HFF-Myc (cell line): ENCODE measurements at regions not wholly inside any gene's neighbourhood (a gene's known extent, or its start where the extent isn't known, plus 50 kb on each side); places are given as distances from the start of the nearest gene placed in this dataset.

Source experiments
- DNase-seq: peaks from one replicate; pipeline ENCODE4 v3.0.0-alpha.2; 2011; ENCODE audit warnings: low read depth; ENCODE audit errors: extremely low read depth
- H3K4me3 ChIP-seq: replicated peaks from 2 replicates; pipeline ENCODE4 v1.5.1; 2011; ENCODE audit warnings: low read depth, mild to moderate bottlenecking, control low read depth, low read length
- TF ChIP-seq, protein P1 (sequence below): IDR thresholded peaks from 2 replicates; pipeline ENCODE4 v1.5.1; 2012; ENCODE audit warnings: mild to moderate bottlenecking, low read depth, low read length, control low read depth; ENCODE audit errors: missing control alignments

- TF ChIP-seq, protein P1, sequence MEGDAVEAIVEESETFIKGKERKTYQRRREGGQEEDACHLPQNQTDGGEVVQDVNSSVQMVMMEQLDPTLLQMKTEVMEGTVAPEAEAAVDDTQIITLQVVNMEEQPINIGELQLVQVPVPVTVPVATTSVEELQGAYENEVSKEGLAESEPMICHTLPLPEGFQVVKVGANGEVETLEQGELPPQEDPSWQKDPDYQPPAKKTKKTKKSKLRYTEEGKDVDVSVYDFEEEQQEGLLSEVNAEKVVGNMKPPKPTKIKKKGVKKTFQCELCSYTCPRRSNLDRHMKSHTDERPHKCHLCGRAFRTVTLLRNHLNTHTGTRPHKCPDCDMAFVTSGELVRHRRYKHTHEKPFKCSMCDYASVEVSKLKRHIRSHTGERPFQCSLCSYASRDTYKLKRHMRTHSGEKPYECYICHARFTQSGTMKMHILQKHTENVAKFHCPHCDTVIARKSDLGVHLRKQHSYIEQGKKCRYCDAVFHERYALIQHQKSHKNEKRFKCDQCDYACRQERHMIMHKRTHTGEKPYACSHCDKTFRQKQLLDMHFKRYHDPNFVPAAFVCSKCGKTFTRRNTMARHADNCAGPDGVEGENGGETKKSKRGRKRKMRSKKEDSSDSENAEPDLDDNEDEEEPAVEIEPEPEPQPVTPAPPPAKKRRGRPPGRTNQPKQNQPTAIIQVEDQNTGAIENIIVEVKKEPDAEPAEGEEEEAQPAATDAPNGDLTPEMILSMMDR = no peak
- no peak overlapping the region for H3K4me3 ChIP-seq
- peak; percentile 31 for DNase-seq
Measured at GRCh38 chr20:39986173-39986904, 702.7 kb downstream of the MAFB start.

DNA sequence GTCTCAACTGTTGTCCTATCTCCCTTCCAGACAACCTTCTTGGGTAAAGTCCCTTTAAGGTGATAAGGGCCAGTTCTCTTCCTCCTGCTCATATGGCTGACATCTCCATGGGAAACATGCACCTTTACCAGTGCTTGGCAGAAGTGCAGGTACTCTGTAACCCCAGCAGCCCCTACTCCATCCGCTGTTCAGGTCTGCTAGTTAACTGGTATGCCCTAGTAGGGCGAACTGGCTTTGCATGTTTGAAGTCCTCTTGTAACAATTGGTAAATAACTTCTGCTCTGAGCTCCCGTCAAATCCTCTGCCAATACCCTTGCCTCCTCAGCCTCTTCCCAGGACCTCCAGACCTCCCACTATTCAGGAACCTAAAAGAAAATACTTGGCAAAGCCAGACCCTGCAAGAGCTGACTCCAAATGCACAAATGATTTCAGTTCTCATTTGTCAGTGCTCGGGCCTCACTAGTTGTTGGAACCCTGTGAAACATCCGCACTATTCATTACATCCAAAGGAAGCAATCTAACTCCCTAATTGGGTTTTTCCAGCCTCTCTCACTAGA, 703.7 kb downstream of the MAFB start:
- TF ChIP-seq, protein P1 = no peak
- H3K4me3 ChIP-seq = no peak overlapping the region
- no peak for DNase-seq

DNA sequence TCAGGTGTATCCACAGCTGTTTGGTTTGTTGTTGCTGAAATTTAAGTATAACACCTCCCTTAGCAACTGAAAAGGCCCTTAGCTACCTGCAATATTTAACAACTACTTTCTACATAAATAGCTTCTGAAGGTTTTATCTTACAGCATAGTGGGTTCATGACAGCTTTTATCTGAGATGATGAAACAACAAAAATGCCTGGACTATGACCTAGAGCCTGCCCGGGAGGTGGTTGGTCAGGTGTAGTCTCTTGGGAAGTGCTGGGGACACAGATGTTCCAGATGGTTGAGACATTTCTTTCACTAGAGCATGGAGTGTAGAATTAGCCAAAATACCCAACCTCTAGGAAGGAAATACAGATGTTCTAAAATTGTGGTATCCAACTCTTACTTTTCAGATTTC, 705.4 kb downstream of the MAFB start:
- DNase-seq = no peak
- no peak overlapping the region for H3K4me3 ChIP-seq
- TF ChIP-seq, protein P1 = no peak

DNA sequence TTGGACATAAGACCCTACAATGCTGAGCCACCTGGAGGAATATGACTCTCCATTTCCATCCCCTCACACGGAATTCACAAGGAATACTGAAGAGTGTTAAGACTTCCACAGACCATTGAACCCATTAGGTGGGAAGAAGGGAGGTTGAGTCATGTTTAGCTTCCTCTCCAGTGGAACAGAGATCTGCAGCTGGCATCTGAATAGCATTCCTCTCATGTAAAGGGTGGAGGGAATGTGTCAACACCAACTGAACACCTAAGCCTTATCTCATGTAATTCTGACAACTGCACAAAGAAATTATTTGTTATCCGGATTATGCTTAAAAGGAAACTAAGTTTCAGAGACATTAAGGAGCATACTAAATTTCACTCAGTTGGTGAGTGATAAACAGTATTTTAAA, 705.9 kb downstream of the MAFB start:
- TF ChIP-seq, protein P1 = no peak
- no peak overlapping the region for H3K4me3 ChIP-seq
- no peak for DNase-seq

- TF ChIP-seq, protein P1 = no peak
- DNase-seq = no peak
- no peak overlapping the region for H3K4me3 ChIP-seq
Measured at GRCh38 chr20:39974966-39975501, 714.0 kb downstream of the MAFB start.

- H3K4me3 ChIP-seq = no peak overlapping the region
- TF ChIP-seq, protein P1 = no peak
- DNase-seq = no peak
Measured at GRCh38 chr20:39968495-39968894, 720.5 kb downstream of the MAFB start.
